Smooth muscle cell (in vitro differentiated cells): ENCODE measurements at regions not wholly inside any gene's neighbourhood (a gene's known extent, or its start where the extent isn't known, plus 50 kb on each side); places are given as distances from the start of the nearest gene placed in this dataset.
"Not testable (repeated sequence)": the region's sequence is repeated elsewhere in the genome, so short reads cannot be mapped to it uniquely, and the experiment has no call there.

Experiments used
- DNase-seq: peaks from one replicate; lab custom pipeline; 2025; ENCODE audit not compliant: unreplicated experiment; lab: John Stamatoyannopoulos, UW
- H2AFZ ChIP-seq: fragments of 200-600 bp; sonication (generic); 2 replicates; pipeline ENCODE4 v1.6.0; 2016; ENCODE audit warnings: antibody characterized with exemption, low read depth, mild to moderate bottlenecking
- H3F3A ChIP-seq: fragments of 200-600 bp; sonication (generic); 2 replicates; pipeline ENCODE4 v1.6.0; 2017; ENCODE audit warnings: antibody characterized with exemption, low read depth
- H3K27ac ChIP-seq: fragments of 200-600 bp; sonication (generic); 2 replicates; pipeline ENCODE4 v1.5.1; 2016; ENCODE audit warnings: low read depth, mild to moderate bottlenecking
- H3K27me3 ChIP-seq: fragments of 200-600 bp; sonication (generic); 2 replicates; pipeline ENCODE4 v1.6.1; 2016; ENCODE audit warnings: low read depth, mild to moderate bottlenecking
- H3K36me3 ChIP-seq: fragments of 200-600 bp; sonication (generic); 2 replicates; pipeline ENCODE4 v1.5.1; 2016; ENCODE audit warnings: low read depth
- H3K4me1 ChIP-seq: fragments of 200-600 bp; sonication (generic); 2 replicates; pipeline ENCODE4 v1.5.1; 2016; ENCODE audit warnings: low read depth
- H3K4me2 ChIP-seq: fragments of 200-600 bp; sonication (generic); 2 replicates; pipeline ENCODE4 v1.6.0; 2016; ENCODE audit warnings: mild to moderate bottlenecking
- H3K4me3 ChIP-seq: fragments of 200-600 bp; sonication (generic); 2 replicates; pipeline ENCODE4 v1.5.1; 2016; ENCODE audit warnings: mild to moderate bottlenecking
- H3K79me2 ChIP-seq: fragments of 200-600 bp; sonication (generic); 2 replicates; pipeline ENCODE4 v1.6.0; 2016; ENCODE audit warnings: low read depth, mild to moderate bottlenecking
- H3K9ac ChIP-seq: fragments of 200-600 bp; sonication (generic); 2 replicates; pipeline ENCODE4 v1.6.0; 2016; ENCODE audit warnings: low read depth
- H3K9me3 ChIP-seq: fragments of 200-600 bp; sonication (generic); replicated peaks from 2 replicates; pipeline ENCODE4 v1.5.1; 2016; ENCODE audit warnings: low read depth
- H4K20me1 ChIP-seq: fragments of 200-600 bp; sonication (generic); 2 replicates; pipeline ENCODE4 v1.6.0; 2016; ENCODE audit warnings: low read depth
- CTCF ChIP-seq: fragments of 200-600 bp; sonication (generic); IDR thresholded peaks from 2 replicates; pipeline ENCODE4 v1.5.1; 2017; ENCODE audit warnings: borderline replicate concordance, mild to moderate bottlenecking, antibody characterized with exemption; ENCODE audit not compliant: insufficient read depth, poor library complexity, severe bottlenecking
- WGBS: methylation state at CpG from one replicate; pipeline ENCODE4 v1.1.7; 2016; ENCODE audit warnings: low lambda C conversion rate; 5-methylcytosine and 5-hydroxymethylcytosine counted together

- Histone ChIP-seq H2AFZ (no peak overlapping the region), H3K79me2 (no peaks in the 10 kb centered on the region), H4K20me1 (no peaks in the 10 kb centered on the region), H3F3A (no peaks in the 10 kb centered on the region), H3K9ac (no peak overlapping the region), H3K4me2 (no peak overlapping the region), H3K9me3 (no peaks in the 10 kb centered on the region), H3K36me3 (no peaks in the 10 kb centered on the region), H3K4me1 (no peaks in the 10 kb centered on the region), H3K27me3 (no peaks in the 10 kb centered on the region), H3K4me3 (no peak overlapping the region), H3K27ac (no peak overlapping the region)
- no peak for TF ChIP-seq CTCF
- DNase-seq, result no peak
- WGBS, result 75% methylated on average over 10 of the region's 10 CpGs
Measured at GRCh38 chr1:232334811-232335210, 295.1 kb downstream of the SIPA1L2 start.

GRCh38 chr1:232334246-232334645, 295.7 kb downstream of the SIPA1L2 start:
- Histone ChIP-seq H3K9me3 (no peaks in the 10 kb centered on the region), H3F3A (no peaks in the 10 kb centered on the region), H4K20me1 (no peaks in the 10 kb centered on the region), H3K36me3 (no peaks in the 10 kb centered on the region), H3K27ac (no peak overlapping the region), H3K79me2 (no peaks in the 10 kb centered on the region), H3K9ac (no peak overlapping the region), H2AFZ (no peak overlapping the region), H3K4me2 (no peak overlapping the region), H3K4me1 (no peaks in the 10 kb centered on the region), H3K4me3 (no peak overlapping the region), H3K27me3 (no peaks in the 10 kb centered on the region)
- WGBS, result 65% methylated on average over 3 of the region's 3 CpGs
- no peak for DNase-seq
- no peak for TF ChIP-seq CTCF

GRCh38 chr1:232333419-232333767, 296.5 kb downstream of the SIPA1L2 start:
- Histone ChIP-seq H4K20me1 (no peaks in the 10 kb centered on the region), H3K4me3 (no peak overlapping the region)

GRCh38 chr1:232332710-232333418, 297.1 kb downstream of the SIPA1L2 start:
- H3K27ac ChIP-seq, DNase-seq, H3F3A ChIP-seq, H3K27me3 ChIP-seq, H3K4me1 ChIP-seq, H3K4me3 ChIP-seq, H2AFZ ChIP-seq, H4K20me1 ChIP-seq, H3K9ac ChIP-seq, H3K36me3 ChIP-seq, H3K4me2 ChIP-seq, H3K79me2 ChIP-seq, H3K9me3 ChIP-seq: not testable (repeated sequence)
- WGBS, result 96% methylated on average over 8 of the region's 9 CpGs

More at GRCh38 chr1:232333419-232333767, 296.5 kb downstream of the SIPA1L2 start:
- Histone ChIP-seq H3K79me2 (no peaks in the 10 kb centered on the region), H3K27me3 (no peaks in the 10 kb centered on the region), H3K27ac (no peak overlapping the region), H3K36me3 (no peaks in the 10 kb centered on the region), H3K4me2 (no peak overlapping the region), H3K4me1 (no peaks in the 10 kb centered on the region), H3F3A (no peaks in the 10 kb centered on the region), H3K9me3 (no peaks in the 10 kb centered on the region), H2AFZ (no peak overlapping the region), H3K9ac (no peak overlapping the region)
- TF ChIP-seq CTCF, result no peak
- WGBS, result 99% methylated on average over 5 of the region's 5 CpGs
- DNase-seq, result no peak
